ENCODE measurements at regions not wholly inside any gene's neighbourhood (a gene's known extent, or its start where the extent isn't known, plus 50 kb on each side); places are given as distances from the start of the nearest gene placed in this dataset.

GRCh38 chr1:55867304-55867843, 652.2 kb upstream of the USP24 start:
- Histone ChIP-seq H3K27me3 (replicated peaks in 1 of 2; ENCODE audit: control insufficient read depth in 2 of 2, insufficient read depth in 2 of 2, low read length in 1 of 2) (no peaks in the 10 kb centered on the region; a peak in 1 of 4 replicates), H3K9ac (ENCODE audit: control insufficient read depth, insufficient read depth, low read length) (no peak overlapping the region), H4K20me1 (ENCODE audit: control insufficient read depth, insufficient read depth) (no peaks in the 10 kb centered on the region), H3K79me2 (ENCODE audit: control insufficient read depth, insufficient read depth, low read length) (no peaks in the 10 kb centered on the region), H3K36me3 (ENCODE audit: control insufficient read depth in 2 of 2, insufficient read depth in 2 of 2, low read length in 1 of 2) (no peaks in the 10 kb centered on the region), H2AFZ (ENCODE audit: control insufficient read depth, low read depth, low read length) (no peak overlapping the region), H3K9me3 (replicated peaks; ENCODE audit: control insufficient read depth, insufficient read depth, low read length) (no peaks in the 10 kb centered on the region), H3K4me3 (no peak overlapping the region), H3K4me1 (ENCODE audit: control insufficient read depth, insufficient read depth, low read length) (no peaks in the 10 kb centered on the region), H3K27ac (ENCODE audit: control insufficient read depth, insufficient read depth) (no peak overlapping the region), H3K4me2 (ENCODE audit: control insufficient read depth, insufficient read depth) (no peak overlapping the region)
- intact Hi-C loops (cut with micrococcal nuclease; ENCODE audit: unreplicated experiment) = no loop called here
- RAD21 ChIA-PET (ENCODE audit: unreplicated experiment) = interaction anchor here (1.2 to 4.5 kb wide), 6 partner anchors 9 to 717 kb away, joined by 3 to 29 read pairs (median 4); no protein-coding TSS in a partner anchor
- POLR2A ChIA-PET = interaction anchor here (0.6 kb wide), 1 partner anchor 722 kb away, joined by 3 read pairs; no protein-coding TSS in a partner anchor
- 5% methylated on average over 3 of the region's 3 CpGs for WGBS (ENCODE audit: insufficient coverage, insufficient replicate concordance, low lambda C conversion rate, missing lambda C conversion rate)
- no peak for FAIRE-seq
- SMC1A ChIA-PET (ENCODE audit: uncharacterized antibody, unreplicated experiment) = interaction anchor here (0.6 to 2.1 kb wide), 15 partner anchors 9 to 717 kb away, joined by 3 to 13 read pairs (median 4); partner anchors contain the start of gene PLPP3
- ATAC-seq = no peak
- in situ Hi-C loops (cut with MboI) = loop anchor here (10.0 kb wide), 1 partner anchor 717 kb away; no protein-coding TSS in a partner anchor
- no TSS peak for BruUV-seq (replicated peaks)
- CTCF ChIA-PET = interaction anchor here (0.6 to 2.5 kb wide), 10 partner anchors 9 to 718 kb away, joined by 3 to 24 read pairs (median 4); partner anchors contain the start of gene PLPP3
- TF ChIP-seq CTCF (IDR thresholded peaks at IDR 0.05 in 2 of 3, conservative IDR thresholded peaks at IDR 0.05 in 1 of 3; ENCODE audit: control insufficient read depth in 2 of 3, extremely low read depth in 1 of 3, insufficient read depth in 1 of 3, low read depth in 3 of 3, low read length in 3 of 3) = no peak
- TF ChIP-seq BRCA1 (IDR thresholded peaks at IDR 0.05; ENCODE audit: low read depth, low read length) = no peak
- no peak for TF ChIP-seq RAD21 (IDR thresholded peaks at IDR 0.05; ENCODE audit: insufficient read depth, low read depth, low read length)
- TF ChIP-seq ZBED1 (IDR thresholded peaks at IDR 0.05; ENCODE audit: borderline replicate concordance) = no peak
- no peak for TF ChIP-seq RELB (IDR thresholded peaks at IDR 0.05; ENCODE audit: low read depth)
- TF ChIP-seq NFYB (IDR thresholded peaks at IDR 0.05; ENCODE audit: insufficient read depth, low read depth, low read length) = no peak
- no peak for TF ChIP-seq SIN3A (IDR thresholded peaks at IDR 0.05; ENCODE audit: low read depth, low read length)
- no peak for TF ChIP-seq ZNF592 (IDR thresholded peaks at IDR 0.05)
- no peak for TF ChIP-seq KDM1A (IDR thresholded peaks at IDR 0.05; ENCODE audit: borderline replicate concordance)
- no peak for TF ChIP-seq IRF3 (IDR thresholded peaks at IDR 0.05)
- no peak for DNase-seq (ENCODE audit: low read depth, low spot score)
